NB4 (cell line): ENCODE measurements at regions not wholly inside any gene's neighbourhood (a gene's known extent, or its start where the extent isn't known, plus 50 kb on each side); places are given as distances from the start of the nearest gene placed in this dataset.

Source experiments
- DNase-seq: peaks from one replicate; pipeline ENCODE4 v3.0.0; 2010; ENCODE audit warnings: low read depth
- H3K4me3 ChIP-seq: one replicate; pipeline ENCODE4 v1.5.1; 2011; ENCODE audit warnings: mild to moderate bottlenecking, low read depth, low read length, moderate library complexity
- MYC ChIP-seq: IDR thresholded peaks from 2 replicates; pipeline ENCODE4 v1.6.1; 2011; ENCODE audit warnings: low read depth, low read length
- POLR2A ChIP-seq: IDR thresholded peaks from 2 replicates; pipeline ENCODE4 v1.6.1; 2011; ENCODE audit warnings: mild to moderate bottlenecking; ENCODE audit not compliant: insufficient read length; ENCODE audit errors: extremely low read depth
- TF ChIP-seq, protein P1 (sequence below): IDR thresholded peaks from 2 replicates; pipeline ENCODE4 v1.6.1; 2011; ENCODE audit warnings: low read depth, low read length
- TF ChIP-seq, protein P2 (sequence below): IDR thresholded peaks from one replicate; pipeline ENCODE4 v1.5.1; 2012; ENCODE audit warnings: low read depth, low read length

- DNase-seq, result no peak
- H3K4me3 ChIP-seq, result no peak overlapping the region
- TF ChIP-seq, protein P1, sequence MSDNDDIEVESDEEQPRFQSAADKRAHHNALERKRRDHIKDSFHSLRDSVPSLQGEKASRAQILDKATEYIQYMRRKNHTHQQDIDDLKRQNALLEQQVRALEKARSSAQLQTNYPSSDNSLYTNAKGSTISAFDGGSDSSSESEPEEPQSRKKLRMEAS, result no peak
- TF ChIP-seq, protein P2, sequence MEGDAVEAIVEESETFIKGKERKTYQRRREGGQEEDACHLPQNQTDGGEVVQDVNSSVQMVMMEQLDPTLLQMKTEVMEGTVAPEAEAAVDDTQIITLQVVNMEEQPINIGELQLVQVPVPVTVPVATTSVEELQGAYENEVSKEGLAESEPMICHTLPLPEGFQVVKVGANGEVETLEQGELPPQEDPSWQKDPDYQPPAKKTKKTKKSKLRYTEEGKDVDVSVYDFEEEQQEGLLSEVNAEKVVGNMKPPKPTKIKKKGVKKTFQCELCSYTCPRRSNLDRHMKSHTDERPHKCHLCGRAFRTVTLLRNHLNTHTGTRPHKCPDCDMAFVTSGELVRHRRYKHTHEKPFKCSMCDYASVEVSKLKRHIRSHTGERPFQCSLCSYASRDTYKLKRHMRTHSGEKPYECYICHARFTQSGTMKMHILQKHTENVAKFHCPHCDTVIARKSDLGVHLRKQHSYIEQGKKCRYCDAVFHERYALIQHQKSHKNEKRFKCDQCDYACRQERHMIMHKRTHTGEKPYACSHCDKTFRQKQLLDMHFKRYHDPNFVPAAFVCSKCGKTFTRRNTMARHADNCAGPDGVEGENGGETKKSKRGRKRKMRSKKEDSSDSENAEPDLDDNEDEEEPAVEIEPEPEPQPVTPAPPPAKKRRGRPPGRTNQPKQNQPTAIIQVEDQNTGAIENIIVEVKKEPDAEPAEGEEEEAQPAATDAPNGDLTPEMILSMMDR, result no peak
- TF ChIP-seq POLR2A, result no peak
- no peak for TF ChIP-seq MYC
Observed at GRCh38 chr10:128764190-128764589, 638.0 kb upstream of the MKI67 start.

GRCh38 chr10:128766915-128767314, 640.7 kb upstream of the MKI67 start:
- no peak overlapping the region for H3K4me3 ChIP-seq
- no peak for DNase-seq
- TF ChIP-seq POLR2A (no peak), MYC (no peak)
- TF ChIP-seq, protein P2, result no peak
- TF ChIP-seq, protein P1, result no peak

DNA sequence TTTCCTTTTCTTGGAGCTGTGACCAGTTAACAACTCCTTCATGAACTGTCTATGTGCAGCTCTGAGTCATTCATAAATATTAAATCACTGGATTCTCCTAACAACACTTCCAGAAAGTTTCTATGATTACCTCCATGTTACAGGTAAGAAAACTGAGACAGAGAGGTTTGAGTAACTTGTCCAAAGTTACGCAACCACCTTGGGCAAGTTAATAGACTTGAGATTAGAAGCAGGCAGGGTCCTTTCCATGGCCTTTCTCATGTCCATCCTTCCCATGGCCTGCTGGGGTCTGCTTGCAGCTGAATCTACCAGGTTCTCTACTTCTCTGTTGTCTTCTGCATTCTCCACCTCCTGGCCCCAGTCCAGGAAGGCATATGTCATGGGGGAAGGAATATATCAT, 648.8 kb upstream of the MKI67 start:
- TF ChIP-seq MYC, result no peak
- no peak for TF ChIP-seq POLR2A
- TF ChIP-seq, protein P2, result no peak
- TF ChIP-seq, protein P1, result no peak
- H3K4me3 ChIP-seq, result no peak overlapping the region
- DNase-seq, result no peak

GRCh38 chr10:128775743-128776142, 649.5 kb upstream of the MKI67 start:
- no peak for TF ChIP-seq MYC
- TF ChIP-seq, protein P1, result no peak
- no peak for TF ChIP-seq POLR2A
- TF ChIP-seq, protein P2, result no peak
- no peak overlapping the region for H3K4me3 ChIP-seq
- DNase-seq, result no peak

DNA sequence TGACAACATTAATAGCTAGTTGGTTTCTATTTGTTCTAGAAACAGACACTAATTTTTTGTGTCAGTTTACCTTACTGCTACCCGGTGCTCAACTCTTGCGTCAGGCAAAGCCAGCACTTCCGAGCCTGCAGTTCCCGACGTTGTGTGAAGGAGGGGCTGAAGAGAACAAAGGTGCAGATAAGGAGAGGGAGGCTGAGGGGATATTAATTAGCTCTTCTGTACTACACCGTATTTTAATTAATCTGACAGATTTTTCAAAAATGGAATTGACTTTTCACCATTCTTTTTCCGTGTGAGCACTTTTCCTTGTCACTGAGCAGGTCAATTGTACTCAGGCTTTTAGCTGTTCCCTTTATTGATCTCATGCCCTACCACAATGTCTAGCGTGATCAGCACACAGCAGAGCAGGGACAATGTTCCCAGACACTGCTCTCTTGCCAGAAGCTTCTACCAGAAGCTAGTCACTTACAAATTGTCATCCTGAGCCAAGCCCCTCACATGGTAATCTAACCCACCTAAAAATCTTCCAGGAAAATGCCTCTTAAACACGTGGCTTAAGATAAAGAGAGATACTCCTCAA, 650.5 kb upstream of the MKI67 start:
- H3K4me3 ChIP-seq, result no peak overlapping the region
- TF ChIP-seq, protein P2, result no peak
- TF ChIP-seq, protein P1, result no peak
- TF ChIP-seq MYC (no peak), POLR2A (no peak)
- DNase-seq, result no peak

GRCh38 chr10:128777342-128777741, 651.1 kb upstream of the MKI67 start:
- no peak overlapping the region for H3K4me3 ChIP-seq
- TF ChIP-seq, protein P1, result no peak
- TF ChIP-seq, protein P2, result no peak

More at GRCh38 chr10:128777342-128777741, 651.1 kb upstream of the MKI67 start:
- no peak for DNase-seq
